OCI-LY3 (cell line): ENCODE measurements at regions not wholly inside any gene's neighbourhood (a gene's known extent, or its start where the extent isn't known, plus 50 kb on each side); places are given as distances from the start of the nearest gene placed in this dataset.

Experiments
- H2AFZ ChIP-seq: fragments of 200-600, 300-600 bp; shearing (Covaris generic); 2 replicates; pipeline ENCODE4 v1.6.0; 2014; ENCODE audit warnings: antibody characterized with exemption, low read depth, low read length
- H3K27ac ChIP-seq: fragments of 200-600, 300-600 bp; sonication (generic); 2 replicates; pipeline ENCODE4 v1.5.1; 2014; ENCODE audit warnings: mild to moderate bottlenecking, low read length, moderate library complexity, mixed read lengths
- H3K27me3 ChIP-seq: fragments of 200-600, 300-600 bp; sonication (generic); 2 replicates; pipeline ENCODE4 v1.6.1; 2014; ENCODE audit warnings: low read depth, low read length, mixed read lengths
- H3K36me3 ChIP-seq: fragments of 200-600, 300-600 bp; sonication (generic); replicated peaks from 2 replicates; pipeline ENCODE3; 2014; ENCODE audit warnings: low read depth, low read length, mixed read lengths
- H3K4me1 ChIP-seq: fragments of 300-600, 200-600 bp; sonication (generic); 2 replicates; pipeline ENCODE4 v1.6.1; 2014; ENCODE audit warnings: low read length, mixed read lengths
- H3K4me2 ChIP-seq: fragments of 200-600, 300-600 bp; sonication (generic); 2 replicates; pipeline ENCODE4 v1.6.1; 2014; ENCODE audit warnings: low read length, mixed read lengths
- H3K4me3 ChIP-seq: fragments of 300-600, 200-600 bp; sonication (generic); 2 replicates; pipeline ENCODE4 v1.5.1; 2014; ENCODE audit warnings: antibody characterized with exemption, mild to moderate bottlenecking, low read length, moderate library complexity
- H3K79me2 ChIP-seq: fragments of 300-600, 200-600 bp; shearing (Covaris generic); 2 replicates; pipeline ENCODE4 v1.6.1; 2014; ENCODE audit warnings: mild to moderate bottlenecking, low read length, mixed read lengths
- H3K9ac ChIP-seq: fragments of 300-600, 200-600 bp; shearing (Covaris generic); 2 replicates; pipeline ENCODE4 v1.6.0; 2014; ENCODE audit warnings: mild to moderate bottlenecking, low read length, moderate library complexity
- H3K9me3 ChIP-seq: fragments of 200-600, 300-600 bp; shearing (Covaris generic); 2 replicates; pipeline ENCODE4 v1.6.1; 2014; ENCODE audit warnings: low read length, mixed read lengths; ENCODE audit not compliant: insufficient read depth
- H4K20me1 ChIP-seq: fragments of 200-600, 300-600 bp; sonication (generic); 2 replicates; pipeline ENCODE4 v1.6.1; 2016; ENCODE audit warnings: low read length, mixed read lengths; ENCODE audit not compliant: insufficient read depth
- EZH2phosphoT487 ChIP-seq: fragments of 200-600 bp; shearing (Covaris generic); IDR thresholded peaks from 2 replicates; pipeline ENCODE4 v1.6.1; 2018; ENCODE audit warnings: antibody characterized with exemption, mixed run types, low read depth
- TF ChIP-seq, protein P1 (sequence below): fragments of 200-600, 300-600 bp; sonication (generic); IDR thresholded peaks from 2 replicates; pipeline ENCODE4 v1.5.1; 2014; ENCODE audit warnings: antibody characterized with exemption, low read length, low read depth

- peaks cover 33% of the 10 kb centered on the region for H3K4me1 ChIP-seq
- H3K4me2 ChIP-seq: no peak overlapping the region
- H3K27ac ChIP-seq: no peak overlapping the region
- H3K9ac ChIP-seq: no peak overlapping the region
- no peaks in the 10 kb centered on the region for H3K9me3 ChIP-seq
- H2AFZ ChIP-seq: no peak overlapping the region
- H3K36me3 ChIP-seq: no peaks in the 10 kb centered on the region
- TF ChIP-seq EZH2phosphoT487: no peak
- TF ChIP-seq, protein P1, sequence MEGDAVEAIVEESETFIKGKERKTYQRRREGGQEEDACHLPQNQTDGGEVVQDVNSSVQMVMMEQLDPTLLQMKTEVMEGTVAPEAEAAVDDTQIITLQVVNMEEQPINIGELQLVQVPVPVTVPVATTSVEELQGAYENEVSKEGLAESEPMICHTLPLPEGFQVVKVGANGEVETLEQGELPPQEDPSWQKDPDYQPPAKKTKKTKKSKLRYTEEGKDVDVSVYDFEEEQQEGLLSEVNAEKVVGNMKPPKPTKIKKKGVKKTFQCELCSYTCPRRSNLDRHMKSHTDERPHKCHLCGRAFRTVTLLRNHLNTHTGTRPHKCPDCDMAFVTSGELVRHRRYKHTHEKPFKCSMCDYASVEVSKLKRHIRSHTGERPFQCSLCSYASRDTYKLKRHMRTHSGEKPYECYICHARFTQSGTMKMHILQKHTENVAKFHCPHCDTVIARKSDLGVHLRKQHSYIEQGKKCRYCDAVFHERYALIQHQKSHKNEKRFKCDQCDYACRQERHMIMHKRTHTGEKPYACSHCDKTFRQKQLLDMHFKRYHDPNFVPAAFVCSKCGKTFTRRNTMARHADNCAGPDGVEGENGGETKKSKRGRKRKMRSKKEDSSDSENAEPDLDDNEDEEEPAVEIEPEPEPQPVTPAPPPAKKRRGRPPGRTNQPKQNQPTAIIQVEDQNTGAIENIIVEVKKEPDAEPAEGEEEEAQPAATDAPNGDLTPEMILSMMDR: no peak
- no peaks in the 10 kb centered on the region for H4K20me1 ChIP-seq
- no peaks in the 10 kb centered on the region for H3K79me2 ChIP-seq
- H3K27me3 ChIP-seq: peaks cover 86% of the 10 kb centered on the region
- no peak overlapping the region for H3K4me3 ChIP-seq
Observed at GRCh38 chr15:69719527-69720240, 267.1 kb downstream of the RPLP1 start.

DNA sequence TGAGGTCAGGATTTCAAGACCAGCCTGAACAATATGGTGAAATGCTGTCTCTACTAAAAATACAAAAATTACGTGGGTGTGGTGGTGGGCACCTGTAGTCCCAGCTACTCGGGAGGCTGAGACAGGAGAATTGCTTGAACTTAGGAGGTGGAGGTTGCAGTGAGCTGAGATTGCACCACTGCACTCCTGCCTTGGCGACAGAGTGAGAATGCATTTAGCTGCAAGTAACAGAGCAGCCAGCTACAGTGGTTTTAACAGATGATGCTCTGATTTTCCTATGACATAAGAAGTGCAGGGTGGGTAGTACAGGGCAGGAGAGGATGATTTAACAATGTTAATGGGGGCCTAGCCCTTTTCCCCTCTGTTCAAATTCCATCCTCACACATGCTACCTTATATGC, 267.9 kb downstream of the RPLP1 start:
- Histone ChIP-seq H4K20me1 (no peaks in the 10 kb centered on the region), H3K79me2 (no peaks in the 10 kb centered on the region), H3K27ac (no peak overlapping the region), H3K27me3 (peaks cover 86% of the 10 kb centered on the region), H3K9me3 (no peaks in the 10 kb centered on the region), H3K4me1 (peaks cover 32% of the 10 kb centered on the region), H3K36me3 (no peaks in the 10 kb centered on the region), H3K4me3 (no peak overlapping the region), H3K4me2 (no peak overlapping the region), H3K9ac (no peak overlapping the region), H2AFZ (no peak overlapping the region)
- TF ChIP-seq, protein P1: no peak
- TF ChIP-seq EZH2phosphoT487: no peak

DNA sequence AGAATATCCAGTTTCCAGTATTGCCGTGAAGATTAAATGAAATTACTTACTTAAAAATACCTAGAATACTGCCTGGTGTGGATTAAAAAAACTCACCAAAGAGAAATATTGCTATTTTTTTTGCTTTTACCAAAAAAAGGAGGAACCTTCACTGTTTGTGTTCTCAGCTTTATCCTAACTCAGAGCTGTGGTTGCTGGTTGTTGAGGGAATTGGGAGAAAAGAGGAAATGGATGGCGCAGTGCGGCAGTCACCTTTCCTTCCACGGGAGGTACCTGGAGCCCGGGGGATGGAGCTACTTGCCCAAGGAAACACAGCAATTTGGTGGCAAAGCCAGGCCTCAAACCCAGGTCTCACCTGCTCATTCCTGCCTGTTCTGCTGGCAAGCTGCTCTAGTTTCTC, 270.3 kb downstream of the RPLP1 start:
- no peaks in the 10 kb centered on the region for H3K9me3 ChIP-seq
- H3K27me3 ChIP-seq: peaks cover 79% of the 10 kb centered on the region
- no peak for TF ChIP-seq EZH2phosphoT487
- TF ChIP-seq, protein P1: no peak
- H3K36me3 ChIP-seq: no peaks in the 10 kb centered on the region
- no peak overlapping the region for H3K9ac ChIP-seq
- no peak overlapping the region for H2AFZ ChIP-seq
- no peak overlapping the region for H3K27ac ChIP-seq
- no peaks in the 10 kb centered on the region for H3K79me2 ChIP-seq
- no peak overlapping the region for H3K4me2 ChIP-seq
- H3K4me3 ChIP-seq: no peak overlapping the region
- H4K20me1 ChIP-seq: no peaks in the 10 kb centered on the region
- H3K4me1 ChIP-seq: peaks cover 43% of the 10 kb centered on the region

DNA sequence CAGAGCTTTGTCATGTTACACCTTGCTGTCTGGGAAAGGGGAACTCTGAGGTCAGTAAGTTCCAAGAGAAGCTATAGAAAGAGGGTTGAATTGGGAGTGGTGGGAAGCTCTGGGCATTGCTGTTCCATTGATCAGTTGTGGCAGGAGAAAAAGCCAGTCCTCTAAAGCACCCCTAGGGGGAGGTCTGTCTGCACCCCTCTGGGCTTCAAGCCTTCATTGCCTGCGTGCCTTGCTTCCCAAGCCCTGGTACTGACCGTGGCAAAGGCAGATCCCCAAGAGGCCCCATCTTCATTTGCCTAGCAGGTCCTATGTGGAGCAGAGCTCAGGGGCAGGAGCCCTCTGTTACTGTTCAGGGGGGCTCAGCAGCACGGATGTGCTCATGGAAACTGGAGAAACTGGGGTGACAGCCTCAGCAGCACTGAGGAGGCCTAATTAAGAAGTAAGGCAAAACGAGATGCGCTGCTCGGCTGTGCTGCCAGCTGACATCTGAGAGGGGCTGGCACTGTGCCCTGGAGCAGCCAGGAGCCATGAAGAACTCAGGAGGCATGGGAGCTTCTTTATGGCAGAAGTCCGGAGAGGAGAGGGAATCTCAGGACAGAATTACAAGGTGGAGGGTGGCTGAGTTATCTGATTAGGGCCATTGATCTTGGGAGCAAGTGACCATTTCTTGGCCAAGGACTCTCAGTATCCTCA, 270.9 kb downstream of the RPLP1 start:
- no peaks in the 10 kb centered on the region for H3K36me3 ChIP-seq
- no peak overlapping the region for H3K9ac ChIP-seq
- no peak overlapping the region for H3K4me2 ChIP-seq
- H3K27me3 ChIP-seq: peaks cover 77% of the 10 kb centered on the region
- H3K9me3 ChIP-seq: no peaks in the 10 kb centered on the region
- H3K79me2 ChIP-seq: no peaks in the 10 kb centered on the region
- no peak overlapping the region for H3K27ac ChIP-seq
- peaks cover 43% of the 10 kb centered on the region for H3K4me1 ChIP-seq
- TF ChIP-seq, protein P1: peak; percentile 11; the same call in 1 of the 2 replicates
- TF ChIP-seq EZH2phosphoT487: no peak
- H3K4me3 ChIP-seq: no peak overlapping the region
- no peaks in the 10 kb centered on the region for H4K20me1 ChIP-seq
- no peak overlapping the region for H2AFZ ChIP-seq
